ENCODE measurements at regions not wholly inside any gene's neighbourhood (a gene's known extent, or its start where the extent isn't known, plus 50 kb on each side); places are given as distances from the start of the nearest gene placed in this dataset.
A peak's percentile ranks its signal among the peaks of the same experiment; 100 is the strongest.

- Histone ChIP-seq H3K9ac (no peak overlapping the region), H3K4me2 (peak overlapping the region; percentile 25), H3K9me3 (ENCODE audit: low read depth) (no peaks in the 10 kb centered on the region), H4K20me1 (ENCODE audit: low read depth) (no peaks in the 10 kb centered on the region), H3K27me3 (no peaks in the 10 kb centered on the region), H3K4me1 (peaks cover 12% of the 10 kb centered on the region), H3K79me2 (ENCODE audit: low read depth) (no peaks in the 10 kb centered on the region), H2AFZ (replicated peaks) (peak overlapping the region; percentile 38), H3K4me3 (no peak overlapping the region), H3K27ac (peak overlapping the region; percentile 61), H3F3A (ENCODE audit: low read depth) (no peaks in the 10 kb centered on the region), H3K36me3 (peaks cover 3% of the 10 kb centered on the region)
- DNase-seq (ENCODE audit: low spot score) = no peak
- H3K9me3 Mint-ChIP-seq = no peaks in the 10 kb centered on the region
- no peak overlapping the region for H3K27ac Mint-ChIP-seq
- H3K4me1 Mint-ChIP-seq = peaks cover 13% of the 10 kb centered on the region
- no peak overlapping the region for H3K4me3 Mint-ChIP-seq
- no peaks in the 10 kb centered on the region for H3K27me3 Mint-ChIP-seq (ENCODE audit: insufficient read depth, low read depth)
- no peak for TF ChIP-seq EZH2phosphoT487 (IDR thresholded peaks at IDR 0.05)
- no peak for TF ChIP-seq EZH2 (IDR thresholded peaks at IDR 0.05)
- TF ChIP-seq CTCF (IDR thresholded peaks at IDR 0.05) = no peak
- H3K36me3 Mint-ChIP-seq = no peaks in the 10 kb centered on the region
Observed at GRCh38 chr20:52895701-52896100, 76.5 kb upstream of the TSHZ2 start.

GRCh38 chr20:52895235-52895634 is 76.9 kb upstream of the TSHZ2 start:
- Histone ChIP-seq H3K79me2 (ENCODE audit: low read depth) (no peaks in the 10 kb centered on the region), H3K27ac (peak overlapping the region; percentile 61), H4K20me1 (ENCODE audit: low read depth) (no peaks in the 10 kb centered on the region), H3K4me1 (peaks cover 12% of the 10 kb centered on the region), H3K9me3 (ENCODE audit: low read depth) (no peaks in the 10 kb centered on the region), H2AFZ (replicated peaks) (peak overlapping the region; percentile 38), H3K4me3 (no peak overlapping the region), H3K4me2 (peak overlapping the region; percentile 25), H3K9ac (no peak overlapping the region), H3K36me3 (peaks cover 3% of the 10 kb centered on the region), H3F3A (ENCODE audit: low read depth) (no peaks in the 10 kb centered on the region), H3K27me3 (no peaks in the 10 kb centered on the region)
- Mint-ChIP-seq H3K4me1 (peaks cover 13% of the 10 kb centered on the region), H3K27me3 (ENCODE audit: insufficient read depth, low read depth) (no peaks in the 10 kb centered on the region), H3K4me3 (no peak overlapping the region), H3K27ac (no peak overlapping the region), H3K9me3 (no peaks in the 10 kb centered on the region), H3K36me3 (no peaks in the 10 kb centered on the region)
- TF ChIP-seq EZH2phosphoT487 (IDR thresholded peaks at IDR 0.05) (no peak), CTCF (IDR thresholded peaks at IDR 0.05) (no peak), EZH2 (IDR thresholded peaks at IDR 0.05) (no peak)
- peak; percentile 49 for DNase-seq (ENCODE audit: low spot score)

- no peaks in the 10 kb centered on the region for H3K27me3 ChIP-seq
- H3K9me3 Mint-ChIP-seq = no peaks in the 10 kb centered on the region
- no peaks in the 10 kb centered on the region for H3F3A ChIP-seq (ENCODE audit: low read depth)
- no peaks in the 10 kb centered on the region for H4K20me1 ChIP-seq (ENCODE audit: low read depth)
- H3K27ac ChIP-seq = no peak overlapping the region
- H2AFZ ChIP-seq (replicated peaks) = no peak overlapping the region
- TF ChIP-seq EZH2phosphoT487 (IDR thresholded peaks at IDR 0.05) = no peak
- no peak for TF ChIP-seq EZH2 (IDR thresholded peaks at IDR 0.05)
- TF ChIP-seq CTCF (IDR thresholded peaks at IDR 0.05) = no peak
- peaks cover 3% of the 10 kb centered on the region for H3K36me3 ChIP-seq
- H3K4me2 ChIP-seq = no peak overlapping the region
- H3K36me3 Mint-ChIP-seq = no peaks in the 10 kb centered on the region
- H3K9me3 ChIP-seq (ENCODE audit: low read depth) = no peaks in the 10 kb centered on the region
- DNase-seq (ENCODE audit: low spot score) = no peak
- H3K9ac ChIP-seq = no peak overlapping the region
- H3K4me1 Mint-ChIP-seq = peaks cover 9% of the 10 kb centered on the region
- no peak overlapping the region for H3K27ac Mint-ChIP-seq
- H3K27me3 Mint-ChIP-seq (ENCODE audit: insufficient read depth, low read depth) = no peaks in the 10 kb centered on the region
- H3K79me2 ChIP-seq (ENCODE audit: low read depth) = no peaks in the 10 kb centered on the region
- H3K4me1 ChIP-seq = peaks cover 12% of the 10 kb centered on the region
- H3K4me3 Mint-ChIP-seq = no peak overlapping the region
- H3K4me3 ChIP-seq = no peak overlapping the region
Observed at GRCh38 chr20:52893498-52893897, 78.7 kb upstream of the TSHZ2 start.
